Thyroid gland (tissue), 4 donors: ENCODE measurements at regions not wholly inside any gene's neighbourhood (a gene's known extent, or its start where the extent isn't known, plus 50 kb on each side); places are given as distances from the start of the nearest gene placed in this dataset.

Experiments used
- DNase-seq, 2 donors: peaks; one replicate each; pipeline ENCODE4 v3.0.0-alpha.2; 2019
- H3K27ac ChIP-seq, 3 donors: fragments of 200-600 bp; sonication (generic); 1 replicate in 2 of 3; 2 replicates in 1 of 3; pipeline ENCODE4 v1.5.1; 2016 to 2019; ENCODE audit warnings: mild to moderate bottlenecking in 1 of 3, moderate library complexity in 1 of 3
- H3K27me3 ChIP-seq: fragments of 200-600 bp; sonication (generic); one replicate; pipeline ENCODE4 v1.5.1; 2019
- H3K36me3 ChIP-seq, 2 donors: fragments of 200-600 bp; sonication (generic); one replicate each; pipeline ENCODE4 v1.5.1; 2016 to 2019
- H3K4me1 ChIP-seq, 2 donors: fragments of 200-600 bp; sonication (generic); one replicate each; pipeline ENCODE4 v1.5.1; 2017 to 2019
- H3K4me3 ChIP-seq, 3 donors: fragments of 200-600 bp; sonication (generic); replicated peaks in 1 of 3; 1 replicate in 2 of 3; 2 replicates in 1 of 3; pipeline ENCODE4 v1.5.1; 2016; ENCODE audit warnings: mild to moderate bottlenecking in 1 of 3
- H3K9me3 ChIP-seq: fragments of 200-600 bp; sonication (generic); one replicate; pipeline ENCODE4 v1.5.1; 2017
- CTCF ChIP-seq, 6 experiments: fragments of 200-600 bp in 3 of 6; fragments of 450-650 bp in 3 of 6; sonication (generic) in 3 of 6; IDR thresholded peaks; one replicate each; pipeline ENCODE4 v1.5.1; 2016 to 2019; ENCODE audit warnings: antibody characterized with exemption in 6 of 6, mild to moderate bottlenecking in 2 of 6, inconsistent platforms in 1 of 6, moderate library complexity in 1 of 6
- POLR2A ChIP-seq, 2 donors: fragments of 450-650 bp; IDR thresholded peaks; one replicate each; pipeline ENCODE4 v1.6.1; 2017; ENCODE audit warnings: antibody characterized with exemption in 2 of 2, mild to moderate bottlenecking in 2 of 2, moderate library complexity in 1 of 2
- WGBS, 2 donors: methylation state at CpG; one replicate each; pipeline ENCODE4 v1.1.5; 2017; 5-methylcytosine and 5-hydroxymethylcytosine counted together
- intact Hi-C: fragments of 100-400 bp; cut with DNase I; formaldehyde crosslinking; loops from one replicate; pipeline ENCODE4 v1.15.1; 2023

- Histone ChIP-seq H3K27me3 (no peaks in the 10 kb centered on the region), H3K4me3 (no peak overlapping the region), H3K4me1 (no peaks in the 10 kb centered on the region), H3K9me3 (no peaks in the 10 kb centered on the region), H3K27ac (no peak overlapping the region), H3K36me3 (no peaks in the 10 kb centered on the region)
- WGBS, 2 donors = 47 to 57% methylated on average over 1 of the region's 1 CpG
- intact Hi-C loops = no loop called here
- TF ChIP-seq POLR2A (IDR thresholded peaks at IDR 0.05) = no peak
- TF ChIP-seq CTCF (IDR thresholded peaks at IDR 0.05) = no peak
- no peak for DNase-seq
These were observed 436.7 kb upstream of the CDH9 start for GRCh38 chr5:27475063-27475462.

- Histone ChIP-seq H3K4me1 (no peaks in the 10 kb centered on the region), H3K27ac (no peak overlapping the region), H3K4me3 (no peak overlapping the region), H3K9me3 (no peaks in the 10 kb centered on the region), H3K36me3 (no peaks in the 10 kb centered on the region), H3K27me3 (no peaks in the 10 kb centered on the region)
- no peak for DNase-seq
- intact Hi-C loops = no loop called here
- no peak for TF ChIP-seq CTCF (IDR thresholded peaks at IDR 0.05)
These were observed 436.0 kb upstream of the CDH9 start for GRCh38 chr5:27474395-27474794.

DNA sequence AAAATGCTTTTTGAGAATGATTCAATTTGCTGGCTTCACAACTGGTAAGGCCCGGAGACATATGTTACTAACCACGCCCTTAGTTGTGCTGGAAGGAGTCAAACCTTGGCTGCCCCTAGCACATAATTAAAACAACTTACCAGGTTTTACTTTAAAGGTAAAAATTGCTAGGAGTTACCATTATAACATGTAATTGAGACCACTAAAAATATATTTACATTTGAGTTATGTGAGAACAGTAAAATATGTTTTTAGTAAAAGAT, 435.6 kb upstream of the CDH9 start:
- H3K4me3 ChIP-seq = no peak overlapping the region
- no peak for TF ChIP-seq POLR2A (IDR thresholded peaks at IDR 0.05)
- TF ChIP-seq CTCF (IDR thresholded peaks at IDR 0.05) = no peak
- 75 to 84% methylated on average over 2 of the region's 2 CpGs for WGBS, 2 donors
- no peaks in the 10 kb centered on the region for H3K9me3 ChIP-seq
- no peak overlapping the region for H3K27ac ChIP-seq
- intact Hi-C loops = no loop called here
- no peaks in the 10 kb centered on the region for H3K27me3 ChIP-seq
- no peak for DNase-seq
- H3K36me3 ChIP-seq = no peaks in the 10 kb centered on the region
- no peaks in the 10 kb centered on the region for H3K4me1 ChIP-seq

GRCh38 chr5:27473307-27474046, 435.1 kb upstream of the CDH9 start:
- Histone ChIP-seq H3K9me3 (no peaks in the 10 kb centered on the region), H3K4me1 (no peaks in the 10 kb centered on the region), H3K36me3 (no peaks in the 10 kb centered on the region), H3K27me3 (no peaks in the 10 kb centered on the region), H3K4me3 (no peak overlapping the region), H3K27ac (no peak overlapping the region)
- intact Hi-C loops = no loop called here
- TF ChIP-seq CTCF (IDR thresholded peaks at IDR 0.05) = no peak
- TF ChIP-seq POLR2A (IDR thresholded peaks at IDR 0.05) = no peak
- DNase-seq = no peak
- WGBS, 2 donors = 75 to 78% methylated on average over 5 of the region's 5 CpGs

DNA sequence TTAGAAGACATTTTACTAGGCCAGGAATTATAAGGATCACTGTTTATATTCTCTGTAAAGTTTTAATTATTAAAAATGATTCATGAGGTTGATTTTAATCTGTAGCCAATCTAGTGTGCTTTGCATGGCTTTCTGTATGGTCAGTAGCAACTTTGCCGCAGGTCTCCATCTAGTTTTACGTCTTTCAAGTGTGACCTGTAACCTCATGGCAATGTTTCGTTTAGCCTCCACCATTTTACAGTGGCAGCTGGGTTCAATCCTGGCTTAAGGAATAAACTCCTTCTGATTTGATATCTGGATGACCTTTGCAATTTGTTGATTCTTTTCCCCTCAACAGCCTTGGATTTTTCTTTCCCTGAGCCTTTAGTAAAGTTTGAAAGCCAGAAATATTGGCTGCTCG, 434.5 kb upstream of the CDH9 start:
- TF ChIP-seq POLR2A (IDR thresholded peaks at IDR 0.05) (no peak), CTCF (IDR thresholded peaks at IDR 0.05) (no peak)
- intact Hi-C loops = no loop called here
- 78% methylated on average over 4 of the region's 4 CpGs for WGBS, 2 donors

More for the DNA sequence above, 434.5 kb upstream of the CDH9 start:
- Histone ChIP-seq H3K4me1 (no peaks in the 10 kb centered on the region), H3K27ac (no peak overlapping the region), H3K27me3 (no peaks in the 10 kb centered on the region), H3K36me3 (no peaks in the 10 kb centered on the region), H3K4me3 (no peak overlapping the region), H3K9me3 (no peaks in the 10 kb centered on the region)
- no peak for DNase-seq
